ENCODE measurements at regions not wholly inside any gene's neighbourhood (a gene's known extent, or its start where the extent isn't known, plus 50 kb on each side); places are given as distances from the start of the nearest gene placed in this dataset.

DNA sequence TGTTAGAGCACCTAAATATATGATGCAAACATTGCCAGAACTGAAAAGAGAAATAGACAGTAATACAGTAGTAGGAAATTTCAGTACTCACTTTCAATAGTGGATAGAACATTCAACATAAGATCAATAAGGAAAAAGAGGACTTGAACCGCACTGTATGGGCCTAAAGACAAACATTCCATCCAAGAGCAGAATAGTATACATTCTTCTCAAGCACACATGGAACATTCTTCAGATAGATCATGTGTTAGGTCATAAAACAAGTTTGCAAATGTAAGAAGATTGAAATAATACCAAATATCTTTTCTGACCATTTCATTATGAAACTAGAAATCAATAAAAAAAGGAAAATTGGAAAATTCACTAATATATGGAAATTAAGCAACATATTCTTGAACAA lies 185.4 kb upstream of the FOXP2 start:
- H3K9ac ChIP-seq: no peak overlapping the region
- no peaks in the 10 kb centered on the region for H3K36me3 ChIP-seq
- Mint-ChIP-seq H3K9me3 (no peaks in the 10 kb centered on the region), H3K27ac (no peak overlapping the region), H3K4me1 (peaks cover 6% of the 10 kb centered on the region), H3K36me3 (no peaks in the 10 kb centered on the region), H3K4me3 (no peak overlapping the region), H3K27me3 (ENCODE audit: insufficient read depth, low read depth) (no peaks in the 10 kb centered on the region)
- no peak overlapping the region for H2AFZ ChIP-seq (replicated peaks)
- H3K27ac ChIP-seq: no peak overlapping the region
- no peaks in the 10 kb centered on the region for H3K9me3 ChIP-seq (ENCODE audit: low read depth)
- H3K27me3 ChIP-seq: no peaks in the 10 kb centered on the region
- no peaks in the 10 kb centered on the region for H3F3A ChIP-seq (ENCODE audit: low read depth)
- TF ChIP-seq EZH2 (IDR thresholded peaks at IDR 0.05) (no peak), EZH2phosphoT487 (IDR thresholded peaks at IDR 0.05) (no peak)
- TF ChIP-seq, protein P1, sequence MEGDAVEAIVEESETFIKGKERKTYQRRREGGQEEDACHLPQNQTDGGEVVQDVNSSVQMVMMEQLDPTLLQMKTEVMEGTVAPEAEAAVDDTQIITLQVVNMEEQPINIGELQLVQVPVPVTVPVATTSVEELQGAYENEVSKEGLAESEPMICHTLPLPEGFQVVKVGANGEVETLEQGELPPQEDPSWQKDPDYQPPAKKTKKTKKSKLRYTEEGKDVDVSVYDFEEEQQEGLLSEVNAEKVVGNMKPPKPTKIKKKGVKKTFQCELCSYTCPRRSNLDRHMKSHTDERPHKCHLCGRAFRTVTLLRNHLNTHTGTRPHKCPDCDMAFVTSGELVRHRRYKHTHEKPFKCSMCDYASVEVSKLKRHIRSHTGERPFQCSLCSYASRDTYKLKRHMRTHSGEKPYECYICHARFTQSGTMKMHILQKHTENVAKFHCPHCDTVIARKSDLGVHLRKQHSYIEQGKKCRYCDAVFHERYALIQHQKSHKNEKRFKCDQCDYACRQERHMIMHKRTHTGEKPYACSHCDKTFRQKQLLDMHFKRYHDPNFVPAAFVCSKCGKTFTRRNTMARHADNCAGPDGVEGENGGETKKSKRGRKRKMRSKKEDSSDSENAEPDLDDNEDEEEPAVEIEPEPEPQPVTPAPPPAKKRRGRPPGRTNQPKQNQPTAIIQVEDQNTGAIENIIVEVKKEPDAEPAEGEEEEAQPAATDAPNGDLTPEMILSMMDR (IDR thresholded peaks at IDR 0.05): no peak
- no peaks in the 10 kb centered on the region for H4K20me1 ChIP-seq (ENCODE audit: low read depth)
- no peak for DNase-seq (ENCODE audit: low spot score)
- H3K4me3 ChIP-seq: no peak overlapping the region
- no peak overlapping the region for H3K4me2 ChIP-seq
- no peaks in the 10 kb centered on the region for H3K4me1 ChIP-seq
- H3K79me2 ChIP-seq (ENCODE audit: low read depth): no peaks in the 10 kb centered on the region

DNA sequence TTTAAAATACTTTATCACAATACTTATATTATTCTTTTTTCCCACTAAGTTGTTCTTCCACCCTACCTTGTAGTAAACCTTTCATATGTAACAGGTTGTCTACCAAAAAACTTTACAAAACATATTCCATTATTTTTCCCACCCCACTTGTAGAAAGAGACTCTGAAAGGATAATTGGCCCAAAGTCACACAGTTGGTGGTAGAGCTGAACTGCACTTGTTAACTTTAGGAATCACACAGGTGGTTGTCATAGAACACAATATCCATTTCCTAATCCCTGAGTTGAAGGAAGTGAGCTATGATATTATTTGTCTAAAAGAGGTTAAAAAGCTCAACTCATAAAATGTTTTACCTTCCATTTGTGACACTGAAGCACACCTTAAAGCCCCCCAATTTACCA lies 188.8 kb upstream of the FOXP2 start:
- H3K36me3 Mint-ChIP-seq: no peaks in the 10 kb centered on the region
- Histone ChIP-seq H3K27me3 (no peaks in the 10 kb centered on the region), H3K9ac (no peak overlapping the region), H3K4me2 (no peak overlapping the region), H3K79me2 (ENCODE audit: low read depth) (no peaks in the 10 kb centered on the region), H2AFZ (replicated peaks) (no peak overlapping the region), H3K4me3 (no peak overlapping the region), H3K9me3 (ENCODE audit: low read depth) (no peaks in the 10 kb centered on the region), H3K4me1 (no peaks in the 10 kb centered on the region), H3K27ac (no peak overlapping the region), H3K36me3 (no peaks in the 10 kb centered on the region), H3F3A (ENCODE audit: low read depth) (no peaks in the 10 kb centered on the region), H4K20me1 (ENCODE audit: low read depth) (no peaks in the 10 kb centered on the region)
- no peak for DNase-seq (ENCODE audit: low spot score)
- H3K9me3 Mint-ChIP-seq: no peaks in the 10 kb centered on the region
- no peak overlapping the region for H3K4me3 Mint-ChIP-seq
- H3K4me1 Mint-ChIP-seq: peaks cover 6% of the 10 kb centered on the region
- TF ChIP-seq EZH2 (IDR thresholded peaks at IDR 0.05) (no peak), EZH2phosphoT487 (IDR thresholded peaks at IDR 0.05) (no peak)
- TF ChIP-seq, protein P1 (IDR thresholded peaks at IDR 0.05): no peak
- H3K27ac Mint-ChIP-seq: no peak overlapping the region
- H3K27me3 Mint-ChIP-seq (ENCODE audit: insufficient read depth, low read depth): no peaks in the 10 kb centered on the region

DNA sequence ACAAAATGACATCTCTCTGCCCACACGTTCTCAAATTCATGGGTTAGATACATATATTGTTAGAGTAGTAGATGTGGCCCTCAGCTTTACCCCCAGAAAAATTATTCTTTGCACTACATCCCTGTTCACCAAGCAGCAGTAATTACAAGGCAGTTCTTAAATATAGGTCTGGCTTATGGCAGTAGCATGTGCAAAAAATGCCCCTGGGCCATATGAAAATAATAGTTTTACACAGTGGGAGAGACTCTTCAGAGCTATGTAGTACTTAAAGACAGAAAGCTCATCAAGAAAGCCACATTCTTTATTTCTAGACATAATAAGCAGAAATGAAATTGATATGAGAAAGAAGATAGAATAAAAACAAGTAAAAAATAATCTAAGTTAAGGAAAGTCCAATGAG lies 196.3 kb upstream of the FOXP2 start:
- Histone ChIP-seq H2AFZ (replicated peaks) (no peak overlapping the region), H4K20me1 (ENCODE audit: low read depth) (no peaks in the 10 kb centered on the region), H3F3A (ENCODE audit: low read depth) (no peaks in the 10 kb centered on the region), H3K4me2 (no peak overlapping the region), H3K27ac (no peak overlapping the region), H3K27me3 (no peaks in the 10 kb centered on the region), H3K9me3 (ENCODE audit: low read depth) (no peaks in the 10 kb centered on the region), H3K9ac (no peak overlapping the region), H3K79me2 (ENCODE audit: low read depth) (no peaks in the 10 kb centered on the region), H3K4me1 (no peaks in the 10 kb centered on the region), H3K36me3 (no peaks in the 10 kb centered on the region), H3K4me3 (no peak overlapping the region)
- Mint-ChIP-seq H3K4me3 (no peak overlapping the region), H3K27me3 (ENCODE audit: insufficient read depth, low read depth) (no peaks in the 10 kb centered on the region), H3K4me1 (peaks cover 3% of the 10 kb centered on the region), H3K27ac (no peak overlapping the region), H3K9me3 (no peaks in the 10 kb centered on the region), H3K36me3 (no peaks in the 10 kb centered on the region)
- DNase-seq (ENCODE audit: low spot score): no peak
- TF ChIP-seq, protein P1 (IDR thresholded peaks at IDR 0.05): no peak
- no peak for TF ChIP-seq EZH2 (IDR thresholded peaks at IDR 0.05)
- no peak for TF ChIP-seq EZH2phosphoT487 (IDR thresholded peaks at IDR 0.05)

Data from neural progenitor cell (in vitro differentiated cells).